ENCODE measurements at regions not wholly inside any gene's neighbourhood (a gene's known extent, or its start where the extent isn't known, plus 50 kb on each side); places are given as distances from the start of the nearest gene placed in this dataset.

GRCh38 chr13:106349080-106349931 lies 186.2 kb downstream of the EFNB2 start:
- DNase-seq = peak; percentile 20

- DNase-seq = peak; percentile 68
These were observed 187.2 kb downstream of the EFNB2 start for GRCh38 chr13:106348075-106348840.

GRCh38 chr13:106344342-106344741 lies 191.1 kb downstream of the EFNB2 start:
- DNase-seq = no peak

- DNase-seq = no peak
These were observed 191.6 kb downstream of the EFNB2 start for GRCh38 chr13:106343836-106344235.

- no peak for DNase-seq
These were observed 195.2 kb downstream of the EFNB2 start for GRCh38 chr13:106340249-106340648.

GRCh38 chr13:106337096-106337850 lies 198.2 kb downstream of the EFNB2 start:
- peak; percentile 31 for DNase-seq

- DNase-seq = no peak
These were observed 198.8 kb downstream of the EFNB2 start for GRCh38 chr13:106336668-106337067.

GRCh38 chr13:106332621-106333020 lies 202.8 kb downstream of the EFNB2 start:
- no peak for DNase-seq

- no peak for DNase-seq
These were observed 204.3 kb downstream of the EFNB2 start for GRCh38 chr13:106331116-106331515.

GRCh38 chr13:106329941-106330340 lies 205.5 kb downstream of the EFNB2 start:
- DNase-seq = no peak

- DNase-seq = no peak
These were observed 208.7 kb downstream of the EFNB2 start for GRCh38 chr13:106326751-106327150.

- no peak for DNase-seq
These were observed 211.0 kb downstream of the EFNB2 start for GRCh38 chr13:106324444-106324843.

GRCh38 chr13:106322628-106323027 lies 212.8 kb downstream of the EFNB2 start:
- DNase-seq = no peak

GRCh38 chr13:106318941-106319411 lies 216.5 kb downstream of the EFNB2 start:
- peak; percentile 96 for DNase-seq

- no peak for DNase-seq
These were observed 221.0 kb downstream of the EFNB2 start for GRCh38 chr13:106314417-106314816.

- DNase-seq = no peak
These were observed 224.5 kb downstream of the EFNB2 start for GRCh38 chr13:106311004-106311403.

- no peak for DNase-seq
These were observed 225.1 kb downstream of the EFNB2 start for GRCh38 chr13:106310291-106310865.

GRCh38 chr13:106306748-106307277 lies 228.6 kb downstream of the EFNB2 start:
- no peak for DNase-seq

- no peak for DNase-seq
These were observed 232.6 kb downstream of the EFNB2 start for GRCh38 chr13:106302843-106303242.

- no peak for DNase-seq
These were observed 233.5 kb downstream of the EFNB2 start for GRCh38 chr13:106302011-106302410.

- no peak for DNase-seq
These were observed 235.8 kb downstream of the EFNB2 start for GRCh38 chr13:106299621-106300020.

- no peak for DNase-seq
These were observed 238.2 kb downstream of the EFNB2 start for GRCh38 chr13:106297283-106297682.

All from fibroblast of skin of abdomen (primary cell).